NT2/D1 (cell line): ENCODE measurements at regions not wholly inside any gene's neighbourhood (a gene's known extent, or its start where the extent isn't known, plus 50 kb on each side); places are given as distances from the start of the nearest gene placed in this dataset.

Experiments
- DNase-seq: peaks from one replicate; pipeline ENCODE4 v3.0.0-alpha.2; 2011; ENCODE audit warnings: low read depth, low spot score
- H3K27me3 ChIP-seq: 2 replicates; pipeline ENCODE4 v1.6.0; 2011; ENCODE audit warnings: mild to moderate bottlenecking; ENCODE audit not compliant: insufficient read length, insufficient read depth
- H3K36me3 ChIP-seq: 2 replicates; pipeline ENCODE4 v1.6.1; 2011; ENCODE audit warnings: mild to moderate bottlenecking, low read length, mixed read lengths; ENCODE audit not compliant: insufficient read depth, insufficient read length
- H3K4me1 ChIP-seq: 2 replicates; pipeline ENCODE4 v1.5.1; 2011; ENCODE audit not compliant: insufficient read depth, insufficient read length
- H3K4me3 ChIP-seq: 2 replicates; pipeline ENCODE4 v1.5.1; 2011; ENCODE audit warnings: low read depth; ENCODE audit not compliant: insufficient read length
- H3K9ac ChIP-seq: 2 replicates; pipeline ENCODE4 v1.6.0; 2011; ENCODE audit warnings: low read depth; ENCODE audit not compliant: insufficient read length
- H3K9me3 ChIP-seq: 2 replicates; pipeline ENCODE4 v1.5.1; 2011; ENCODE audit warnings: mild to moderate bottlenecking, low read length; ENCODE audit not compliant: insufficient read depth
- SUZ12 ChIP-seq: IDR thresholded peaks from 2 replicates; pipeline ENCODE4 v1.6.1; 2011; ENCODE audit not compliant: insufficient read length, insufficient read depth; ENCODE audit errors: extremely low read depth
- YY1 ChIP-seq: IDR thresholded peaks from 2 replicates; pipeline ENCODE4 v1.6.1; 2011; ENCODE audit not compliant: insufficient read length, insufficient read depth
- ZNF274 ChIP-seq: IDR thresholded peaks from 2 replicates; pipeline ENCODE4 v1.6.1; 2011; ENCODE audit warnings: mild to moderate bottlenecking, low read depth, low read length

GRCh38 chrX:9163214-9163709, 129.3 kb upstream of the FAM9B start:
- DNase-seq = no peak
- TF ChIP-seq YY1 (no peak), ZNF274 (no peak), SUZ12 (no peak)
- Histone ChIP-seq H3K4me1 (no peaks in the 10 kb centered on the region), H3K4me3 (no peak overlapping the region), H3K9ac (no peak overlapping the region), H3K36me3 (no peaks in the 10 kb centered on the region), H3K27me3 (no peaks in the 10 kb centered on the region), H3K9me3 (peaks cover 10% of the 10 kb centered on the region; the same call in 1 of the 2 replicates)

GRCh38 chrX:9164086-9164485, 130.2 kb upstream of the FAM9B start:
- TF ChIP-seq ZNF274 (no peak), SUZ12 (no peak), YY1 (no peak)
- Histone ChIP-seq H3K9me3 (peaks cover 10% of the 10 kb centered on the region; the same call in 1 of the 2 replicates), H3K4me1 (no peaks in the 10 kb centered on the region), H3K4me3 (no peak overlapping the region), H3K9ac (no peak overlapping the region), H3K36me3 (no peaks in the 10 kb centered on the region), H3K27me3 (no peaks in the 10 kb centered on the region)
- no peak for DNase-seq

- no peak for DNase-seq
- H3K4me3 ChIP-seq = no peak overlapping the region
Observed at GRCh38 chrX:9164533-9165426, 130.9 kb upstream of the FAM9B start.

DNA sequence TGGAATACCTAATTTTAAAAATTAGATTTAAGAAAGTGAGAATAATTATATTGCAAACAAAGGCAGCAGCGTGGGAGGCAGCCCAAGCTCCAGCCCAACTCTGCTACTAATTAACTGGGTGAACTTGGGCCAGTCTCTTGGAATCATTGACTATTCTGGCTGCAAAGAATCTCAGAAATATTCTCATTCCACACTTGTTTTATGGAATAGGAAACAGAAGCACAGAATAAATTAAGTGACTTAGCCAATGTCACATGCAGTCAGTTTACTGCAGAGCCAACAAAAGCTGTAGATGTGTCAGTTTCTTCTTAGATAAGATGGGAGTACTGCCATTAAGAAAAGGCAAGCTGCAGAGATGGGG, 132.6 kb upstream of the FAM9B start:
- no peaks in the 10 kb centered on the region for H3K4me1 ChIP-seq
- no peak overlapping the region for H3K4me3 ChIP-seq
- no peak for TF ChIP-seq YY1
- no peak for TF ChIP-seq ZNF274
- H3K9ac ChIP-seq = no peak overlapping the region
- DNase-seq = no peak
- no peaks in the 10 kb centered on the region for H3K27me3 ChIP-seq
- H3K36me3 ChIP-seq = no peaks in the 10 kb centered on the region
- H3K9me3 ChIP-seq = peaks cover 10% of the 10 kb centered on the region; the same call in 1 of the 2 replicates

More at GRCh38 chrX:9164533-9165426, 130.9 kb upstream of the FAM9B start:
- H3K9ac ChIP-seq = no peak overlapping the region
- no peaks in the 10 kb centered on the region for H3K36me3 ChIP-seq
- no peaks in the 10 kb centered on the region for H3K27me3 ChIP-seq
- no peak for TF ChIP-seq SUZ12
- H3K9me3 ChIP-seq = peaks cover 10% of the 10 kb centered on the region; the same call in 1 of the 2 replicates
- no peaks in the 10 kb centered on the region for H3K4me1 ChIP-seq

DNA sequence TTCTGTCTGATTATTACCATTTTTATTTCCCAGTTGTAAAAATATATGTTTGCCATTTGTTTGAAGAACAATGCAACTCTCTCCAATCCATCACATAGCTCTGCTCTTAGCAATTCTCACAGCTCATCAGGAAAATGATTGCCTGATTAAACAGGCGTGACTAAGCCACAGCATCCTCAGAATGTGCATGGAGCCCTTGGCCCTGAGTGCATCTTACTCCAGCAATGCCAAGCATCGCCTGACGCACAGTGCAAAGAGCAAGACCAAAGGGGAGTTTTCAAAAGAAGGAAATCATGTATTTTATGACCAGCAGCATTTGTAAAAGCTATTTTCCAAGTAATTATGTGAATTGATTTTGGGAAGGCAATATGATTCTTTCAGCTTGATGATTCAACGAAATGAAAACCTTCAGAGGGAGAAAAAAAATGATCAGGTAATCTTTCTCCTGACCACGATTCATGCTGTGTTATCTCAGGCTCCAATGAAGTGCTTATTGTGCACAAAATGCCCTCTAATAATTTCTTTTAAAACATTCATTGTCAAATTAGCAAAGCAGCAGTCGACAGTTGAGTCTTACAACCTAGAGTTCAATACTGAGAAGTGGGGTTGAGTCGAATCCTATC, 138.0 kb upstream of the FAM9B start:
- DNase-seq = no peak
- TF ChIP-seq ZNF274 (no peak), SUZ12 (no peak), YY1 (no peak)
- Histone ChIP-seq H3K9me3 (peaks cover 9% of the 10 kb centered on the region; the same call in 1 of the 2 replicates), H3K27me3 (no peaks in the 10 kb centered on the region), H3K9ac (no peak overlapping the region), H3K4me3 (no peak overlapping the region), H3K4me1 (no peaks in the 10 kb centered on the region), H3K36me3 (no peaks in the 10 kb centered on the region)

DNA sequence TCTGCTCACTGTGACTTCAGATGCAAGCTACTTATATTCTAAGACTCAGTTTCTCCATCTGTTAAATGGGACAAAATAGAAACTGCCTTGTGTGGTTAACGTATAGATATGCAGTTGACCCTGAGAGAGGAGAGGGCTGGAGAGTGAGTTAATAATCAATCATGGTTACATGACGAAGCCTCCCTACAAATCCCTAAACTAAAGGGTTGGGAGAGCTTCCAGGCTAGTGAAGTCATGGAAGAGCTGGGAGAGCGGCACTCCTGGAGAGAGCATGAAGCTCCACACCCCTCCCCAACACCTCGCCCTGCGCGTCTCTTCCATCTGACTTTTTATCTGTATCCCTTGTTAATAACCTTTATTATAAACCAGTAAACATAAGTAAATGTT, 138.5 kb upstream of the FAM9B start:
- Histone ChIP-seq H3K27me3 (no peaks in the 10 kb centered on the region), H3K9ac (no peak overlapping the region), H3K36me3 (no peaks in the 10 kb centered on the region), H3K4me1 (no peaks in the 10 kb centered on the region), H3K4me3 (no peak overlapping the region), H3K9me3 (peaks cover 4% of the 10 kb centered on the region; the same call in 1 of the 2 replicates)
- no peak for DNase-seq
- TF ChIP-seq ZNF274 (no peak), YY1 (no peak), SUZ12 (no peak)

DNA sequence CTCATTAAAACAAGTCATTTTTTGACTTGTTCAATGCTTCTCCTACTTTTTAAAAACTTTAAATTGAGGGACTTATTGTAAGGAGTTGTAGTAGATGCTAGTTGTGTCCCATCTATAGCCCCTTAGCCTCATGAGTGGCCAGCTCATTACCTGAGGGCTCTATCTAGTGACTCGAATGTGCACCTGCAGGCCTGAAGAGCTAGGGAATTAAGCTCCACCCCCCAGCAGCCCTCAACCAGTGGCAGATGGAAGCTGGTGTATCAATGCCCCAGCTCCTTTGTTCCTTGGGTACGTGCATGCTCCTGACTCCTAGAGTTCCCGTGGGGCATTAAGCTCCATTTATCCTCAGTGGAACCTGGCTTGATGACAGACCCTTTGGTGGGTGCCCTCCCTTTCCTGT, 146.7 kb upstream of the FAM9B start:
- DNase-seq = peak; percentile 9
- TF ChIP-seq YY1 (no peak), SUZ12 (no peak), ZNF274 (no peak)
- no peaks in the 10 kb centered on the region for H3K27me3 ChIP-seq
- no peaks in the 10 kb centered on the region; the same call in 1 of the 2 replicates for H3K9me3 ChIP-seq
- H3K4me3 ChIP-seq = no peak overlapping the region
- H3K9ac ChIP-seq = no peak overlapping the region
- H3K4me1 ChIP-seq = no peaks in the 10 kb centered on the region
- H3K36me3 ChIP-seq = no peaks in the 10 kb centered on the region
